Fibroblast of lung (primary cell): ENCODE measurements at regions not wholly inside any gene's neighbourhood (a gene's known extent, or its start where the extent isn't known, plus 50 kb on each side); places are given as distances from the start of the nearest gene placed in this dataset.

ENCODE experiments used
- DNase-seq, 2 donors: peaks; one replicate each; pipeline versions ENCODE4 v3.0.0 to v3.0.0-alpha.2; 2010; ENCODE audit warnings: low read depth in 2 of 2
- H2AFZ ChIP-seq: 2 replicates; pipeline ENCODE4 v1.5.1; 2012; ENCODE audit warnings: low read length, control low read depth, inconsistent platforms
- H3K27ac ChIP-seq: 2 replicates; pipeline ENCODE4 v1.5.1; 2011; ENCODE audit warnings: low read length, control low read depth; ENCODE audit not compliant: insufficient read depth
- H3K27me3 ChIP-seq: 2 replicates; pipeline ENCODE4 v1.5.1; 2011; ENCODE audit warnings: mild to moderate bottlenecking, low read length; ENCODE audit not compliant: control insufficient read depth, insufficient read depth
- H3K36me3 ChIP-seq: 2 replicates; pipeline ENCODE4 v1.5.1; 2011; ENCODE audit warnings: low read length; ENCODE audit not compliant: control insufficient read depth, insufficient read depth
- H3K4me1 ChIP-seq: 2 replicates; pipeline ENCODE4 v1.5.1; 2011; ENCODE audit warnings: low read length; ENCODE audit not compliant: control insufficient read depth, insufficient read depth; ENCODE audit errors: extremely low read depth
- H3K4me2 ChIP-seq: 2 replicates; pipeline ENCODE4 v1.5.1; 2011; ENCODE audit warnings: low read length, control low read depth; ENCODE audit not compliant: insufficient read depth; ENCODE audit errors: extremely low read depth
- H3K4me3 ChIP-seq, 4 experiments: fragments of 200-600 bp in 1 of 4; sonication (generic) in 1 of 4; replicated peaks in 1 of 4; 2 replicates each; pipeline ENCODE4 v1.5.1; 2011 to 2016; ENCODE audit warnings: low read length in 4 of 4, low read depth in 3 of 4, mild to moderate bottlenecking in 3 of 4, control low read depth in 2 of 4, inconsistent platforms in 1 of 4, mixed read lengths in 1 of 4; ENCODE audit not compliant: insufficient read depth in 1 of 4; ENCODE audit errors: control extremely low read depth in 1 of 4
- H3K79me2 ChIP-seq: 2 replicates; pipeline ENCODE4 v1.5.1; 2012; ENCODE audit warnings: mild to moderate bottlenecking, low read length, inconsistent platforms; ENCODE audit not compliant: control insufficient read depth, insufficient read depth
- H3K9ac ChIP-seq: 2 replicates; pipeline ENCODE4 v1.5.1; 2011; ENCODE audit warnings: mild to moderate bottlenecking, low read length, control low read depth; ENCODE audit not compliant: insufficient read depth
- H3K9me3 ChIP-seq: 2 replicates; pipeline ENCODE4 v1.5.1; 2012; ENCODE audit warnings: low read depth, low read length; ENCODE audit not compliant: control insufficient read depth, insufficient read depth
- H4K20me1 ChIP-seq: 2 replicates; pipeline ENCODE4 v1.5.1; 2011; ENCODE audit warnings: low read length; ENCODE audit not compliant: control insufficient read depth, insufficient read depth; ENCODE audit errors: extremely low read depth
- EZH2 ChIP-seq: IDR thresholded peaks from 2 replicates; pipeline ENCODE4 v1.5.1; 2012; ENCODE audit warnings: low read length, control low read depth, mild to moderate bottlenecking; ENCODE audit errors: missing control alignments
- TF ChIP-seq, protein P1 (sequence below), 2 donors: IDR thresholded peaks in 1 of 2; conservative IDR thresholded peaks in 1 of 2; 1 replicate in 1 of 2; 2 replicates in 1 of 2; pipeline ENCODE4 v1.5.1; 2011 to 2012; ENCODE audit warnings: low read length in 2 of 2, control low read depth in 1 of 2, inconsistent platforms in 1 of 2, low read depth in 1 of 2, mild to moderate bottlenecking in 1 of 2

- H3K27me3 ChIP-seq = no peaks in the 10 kb centered on the region
- H4K20me1 ChIP-seq = no peaks in the 10 kb centered on the region
- no peak overlapping the region for H2AFZ ChIP-seq
- no peak overlapping the region for H3K4me2 ChIP-seq
- TF ChIP-seq, protein P1, sequence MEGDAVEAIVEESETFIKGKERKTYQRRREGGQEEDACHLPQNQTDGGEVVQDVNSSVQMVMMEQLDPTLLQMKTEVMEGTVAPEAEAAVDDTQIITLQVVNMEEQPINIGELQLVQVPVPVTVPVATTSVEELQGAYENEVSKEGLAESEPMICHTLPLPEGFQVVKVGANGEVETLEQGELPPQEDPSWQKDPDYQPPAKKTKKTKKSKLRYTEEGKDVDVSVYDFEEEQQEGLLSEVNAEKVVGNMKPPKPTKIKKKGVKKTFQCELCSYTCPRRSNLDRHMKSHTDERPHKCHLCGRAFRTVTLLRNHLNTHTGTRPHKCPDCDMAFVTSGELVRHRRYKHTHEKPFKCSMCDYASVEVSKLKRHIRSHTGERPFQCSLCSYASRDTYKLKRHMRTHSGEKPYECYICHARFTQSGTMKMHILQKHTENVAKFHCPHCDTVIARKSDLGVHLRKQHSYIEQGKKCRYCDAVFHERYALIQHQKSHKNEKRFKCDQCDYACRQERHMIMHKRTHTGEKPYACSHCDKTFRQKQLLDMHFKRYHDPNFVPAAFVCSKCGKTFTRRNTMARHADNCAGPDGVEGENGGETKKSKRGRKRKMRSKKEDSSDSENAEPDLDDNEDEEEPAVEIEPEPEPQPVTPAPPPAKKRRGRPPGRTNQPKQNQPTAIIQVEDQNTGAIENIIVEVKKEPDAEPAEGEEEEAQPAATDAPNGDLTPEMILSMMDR (conservative IDR thresholded peaks at IDR 0.05 in 1 of 2, IDR thresholded peaks at IDR 0.05 in 1 of 2; ENCODE audit: low read depth in 1 of 2, low read length in 2 of 2) = no peak
- no peak for TF ChIP-seq EZH2
- no peaks in the 10 kb centered on the region for H3K36me3 ChIP-seq
- no peaks in the 10 kb centered on the region for H3K79me2 ChIP-seq
- DNase-seq = no peak
- H3K4me1 ChIP-seq = no peaks in the 10 kb centered on the region
- H3K27ac ChIP-seq = no peak overlapping the region
- H3K9me3 ChIP-seq = no peaks in the 10 kb centered on the region
- H3K9ac ChIP-seq = no peak overlapping the region
- H3K4me3 ChIP-seq = no peak overlapping the region
These were observed 90.0 kb upstream of the HNRNPU start for GRCh38 chr1:244954359-244954758.

- Histone ChIP-seq H3K27me3 (no peaks in the 10 kb centered on the region), H3K27ac (no peak overlapping the region), H3K9ac (no peak overlapping the region), H3K36me3 (no peaks in the 10 kb centered on the region), H3K9me3 (no peaks in the 10 kb centered on the region), H2AFZ (no peak overlapping the region), H4K20me1 (no peaks in the 10 kb centered on the region), H3K4me2 (no peak overlapping the region), H3K4me3 (no peak overlapping the region), H3K79me2 (no peaks in the 10 kb centered on the region), H3K4me1 (no peaks in the 10 kb centered on the region)
- no peak for DNase-seq
- TF ChIP-seq, protein P1 (conservative IDR thresholded peaks at IDR 0.05 in 1 of 2, IDR thresholded peaks at IDR 0.05 in 1 of 2; ENCODE audit: low read depth in 1 of 2, low read length in 2 of 2) = no peak
- no peak for TF ChIP-seq EZH2
These were observed 89.6 kb upstream of the HNRNPU start for GRCh38 chr1:244953901-244954300.

- no peaks in the 10 kb centered on the region for H3K4me1 ChIP-seq
- no peaks in the 10 kb centered on the region for H3K36me3 ChIP-seq
- no peaks in the 10 kb centered on the region for H3K9me3 ChIP-seq
- H3K27ac ChIP-seq = no peak overlapping the region
- no peak for DNase-seq
- no peak overlapping the region for H2AFZ ChIP-seq
- H3K4me3 ChIP-seq = no peak overlapping the region
- H3K4me2 ChIP-seq = no peak overlapping the region
- H3K27me3 ChIP-seq = no peaks in the 10 kb centered on the region
- no peak overlapping the region for H3K9ac ChIP-seq
- H3K79me2 ChIP-seq = no peaks in the 10 kb centered on the region
- no peak for TF ChIP-seq EZH2
- TF ChIP-seq, protein P1 (conservative IDR thresholded peaks at IDR 0.05 in 1 of 2, IDR thresholded peaks at IDR 0.05 in 1 of 2; ENCODE audit: low read depth in 1 of 2, low read length in 2 of 2) = no peak
- no peaks in the 10 kb centered on the region for H4K20me1 ChIP-seq
These were observed 88.6 kb upstream of the HNRNPU start for GRCh38 chr1:244952940-244953339.
